ENCODE measurements at regions not wholly inside any gene's neighbourhood (a gene's known extent, or its start where the extent isn't known, plus 50 kb on each side); places are given as distances from the start of the nearest gene placed in this dataset.

- Histone ChIP-seq H3F3A (replicated peaks; ENCODE audit: insufficient read depth) (no peaks in the 10 kb centered on the region), H3K4me3 (ENCODE audit: low read depth in 2 of 2, low read length in 1 of 2) (no peak overlapping the region), H3K27ac (ENCODE audit: low read depth in 2 of 2, low read length in 1 of 2) (no peak overlapping the region), H3K9me3 (peaks cover 5% of the 10 kb centered on the region; the same call in 1 of the 2 replicates), H3K9me2 (no peaks in the 10 kb centered on the region), H3K4me1 (ENCODE audit: control insufficient read depth in 1 of 2, insufficient read depth in 2 of 2, low read depth in 1 of 2, low read length in 1 of 2) (peaks cover 3 to 4% of the 10 kb centered on the region in 2 experiments; a peak in 2 of 4 replicates), H2AFZ (ENCODE audit: low read depth) (no peak overlapping the region), H4K20me1 (ENCODE audit: insufficient read depth) (no peaks in the 10 kb centered on the region), H3K36me3 (replicated peaks in 1 of 2; ENCODE audit: control insufficient read depth in 1 of 2, insufficient read depth in 2 of 2, low read length in 1 of 2) (no peaks in the 10 kb centered on the region), H3K9ac (no peak overlapping the region), H3K79me2 (ENCODE audit: insufficient read depth) (no peaks in the 10 kb centered on the region), H3K27me3 (ENCODE audit: insufficient read depth) (no peaks in the 10 kb centered on the region), H3K4me2 (no peak overlapping the region)
- POLR2A ChIA-PET: no interaction called here
- CTCF ChIA-PET: no interaction called here
- no peak for TF ChIP-seq PBX3 (IDR thresholded peaks at IDR 0.05)
- no peak for TF ChIP-seq GATA2 (CRISPR knock-in tag; IDR thresholded peaks at IDR 0.05)
- TF ChIP-seq EP300 (IDR thresholded peaks at IDR 0.05; ENCODE audit: borderline replicate concordance in 1 of 2, low read depth in 1 of 2, low read length in 1 of 2): peak in 1 of 2 experiments; percentile 36; a peak in 1 of 4 replicates
- DNase-seq: peak; percentile 16
- 97% methylated on average over 2 of the region's 2 CpGs for WGBS (ENCODE audit: low lambda C conversion rate)
These were observed 309.0 kb downstream of the BLID start for GRCh38 chr11:121807051-121807450.

- POLR2A ChIA-PET: no interaction called here
- no peaks in the 10 kb centered on the region for H3K36me3 ChIP-seq (replicated peaks in 1 of 2; ENCODE audit: control insufficient read depth in 1 of 2, insufficient read depth in 2 of 2, low read length in 1 of 2)
- no peak for TF ChIP-seq EP300 (IDR thresholded peaks at IDR 0.05; ENCODE audit: borderline replicate concordance in 1 of 2, low read depth in 1 of 2, low read length in 1 of 2)
- no peak for TF ChIP-seq NFIC (IDR thresholded peaks at IDR 0.05; ENCODE audit: borderline replicate concordance)
- TF ChIP-seq GABPA (IDR thresholded peaks at IDR 0.05; ENCODE audit: low read depth): no peak
- no peak for TF ChIP-seq RXRA (IDR thresholded peaks at IDR 0.05; ENCODE audit: borderline replicate concordance, low read depth)
- TF ChIP-seq IRF3 (IDR thresholded peaks at IDR 0.05; ENCODE audit: low read depth, low read length): no peak
- no peak for TF ChIP-seq GATA2 (CRISPR knock-in tag; IDR thresholded peaks at IDR 0.05)
- TF ChIP-seq SIN3A (IDR thresholded peaks at IDR 0.05; ENCODE audit: borderline replicate concordance, low read depth, low read length): no peak
- no peak for TF ChIP-seq USF1 (IDR thresholded peaks at IDR 0.05; ENCODE audit: borderline replicate concordance, low read depth)
- no peak for TF ChIP-seq SMC3 (IDR thresholded peaks at IDR 0.05; ENCODE audit: low read depth, low read length)
- TF ChIP-seq JUND (IDR thresholded peaks at IDR 0.05): no peak
- no peak for TF ChIP-seq MAX (IDR thresholded peaks at IDR 0.05; ENCODE audit: low read depth)
- TF ChIP-seq REST (IDR thresholded peaks at IDR 0.05; ENCODE audit: low read depth, low read length): no peak
- TF ChIP-seq FOSL2 (IDR thresholded peaks at IDR 0.05; ENCODE audit: borderline replicate concordance, low read depth): no peak
- no peak for TF ChIP-seq TAF1 (IDR thresholded peaks at IDR 0.05; ENCODE audit: borderline replicate concordance, low read depth, low read length)
- TF ChIP-seq CHD2 (IDR thresholded peaks at IDR 0.05; ENCODE audit: low read length, partially characterized antibody): no peak
- no peak for TF ChIP-seq TEAD4 (IDR thresholded peaks at IDR 0.05; ENCODE audit: borderline replicate concordance, insufficient read depth)
- no peak for TF ChIP-seq FOXJ3 (CRISPR knock-in tag; IDR thresholded peaks at IDR 0.05)
- no peak for TF ChIP-seq NRF1 (IDR thresholded peaks at IDR 0.05; ENCODE audit: low read depth, low read length)
- no peak for TF ChIP-seq MEF2A (IDR thresholded peaks at IDR 0.05; ENCODE audit: borderline replicate concordance, low read depth)
These were observed 313.5 kb downstream of the BLID start for GRCh38 chr11:121802542-121802941.

More at GRCh38 chr11:121802542-121802941, 313.5 kb downstream of the BLID start:
- Histone ChIP-seq H3K4me1 (ENCODE audit: control insufficient read depth in 1 of 2, insufficient read depth in 2 of 2, low read depth in 1 of 2, low read length in 1 of 2) (peaks cover 0 to 3% of the 10 kb centered on the region in 2 experiments; a peak in 1 of 4 replicates), H3F3A (replicated peaks; ENCODE audit: insufficient read depth) (no peaks in the 10 kb centered on the region), H3K27ac (ENCODE audit: low read depth in 2 of 2, low read length in 1 of 2) (no peak overlapping the region), H2AFZ (ENCODE audit: low read depth) (no peak overlapping the region), H3K9me3 (peaks cover 5% of the 10 kb centered on the region; the same call in 1 of the 2 replicates), H3K9me2 (no peaks in the 10 kb centered on the region), H3K4me2 (no peak overlapping the region), H4K20me1 (ENCODE audit: insufficient read depth) (no peaks in the 10 kb centered on the region), H3K27me3 (ENCODE audit: insufficient read depth) (no peaks in the 10 kb centered on the region), H3K4me3 (ENCODE audit: low read depth in 2 of 2, low read length in 1 of 2) (no peak overlapping the region), H3K79me2 (ENCODE audit: insufficient read depth) (no peaks in the 10 kb centered on the region), H3K9ac (no peak overlapping the region)
- no peak for DNase-seq
- 93% methylated on average over 4 of the region's 4 CpGs for WGBS (ENCODE audit: low lambda C conversion rate)
- CTCF ChIA-PET: no interaction called here
